ENCODE measurements at regions not wholly inside any gene's neighbourhood (a gene's known extent, or its start where the extent isn't known, plus 50 kb on each side); places are given as distances from the start of the nearest gene placed in this dataset.

GRCh38 chr1:244157731-244158438 lies 106.8 kb downstream of the ZBTB18 start:
- DNase-seq (ENCODE audit: low read depth, low spot score): no peak

GRCh38 chr1:244159646-244160045 lies 108.6 kb downstream of the ZBTB18 start:
- DNase-seq (ENCODE audit: low read depth, low spot score): no peak

- DNase-seq (ENCODE audit: low read depth, low spot score): no peak
Measured at GRCh38 chr1:244160455-244161235, 109.6 kb downstream of the ZBTB18 start.

GRCh38 chr1:244161236-244161510 lies 110.1 kb downstream of the ZBTB18 start:
- no peak for DNase-seq (ENCODE audit: low read depth, low spot score)

- no peak for DNase-seq (ENCODE audit: low read depth, low spot score)
Measured at GRCh38 chr1:244162786-244163530, 111.9 kb downstream of the ZBTB18 start.

- DNase-seq (ENCODE audit: low read depth, low spot score): peak; percentile 68
Measured at GRCh38 chr1:244163861-244164510, 112.9 kb downstream of the ZBTB18 start.

GRCh38 chr1:244164511-244164890 lies 113.4 kb downstream of the ZBTB18 start:
- DNase-seq (ENCODE audit: low read depth, low spot score): no peak

- no peak for DNase-seq (ENCODE audit: low read depth, low spot score)
Measured at GRCh38 chr1:244165021-244165420, 113.9 kb downstream of the ZBTB18 start.

GRCh38 chr1:244165701-244166100 lies 114.6 kb downstream of the ZBTB18 start:
- DNase-seq (ENCODE audit: low read depth, low spot score): no peak

- no peak for DNase-seq (ENCODE audit: low read depth, low spot score)
Measured at GRCh38 chr1:244171241-244171985, 120.3 kb downstream of the ZBTB18 start.

- DNase-seq (ENCODE audit: low read depth, low spot score): no peak
Measured at GRCh38 chr1:244173240-244173639, 122.2 kb downstream of the ZBTB18 start.

- DNase-seq (ENCODE audit: low read depth, low spot score): no peak
Measured at GRCh38 chr1:244173769-244174168, 122.7 kb downstream of the ZBTB18 start.

- DNase-seq (ENCODE audit: low read depth, low spot score): no peak
Measured at GRCh38 chr1:244174922-244175521, 123.9 kb downstream of the ZBTB18 start.

- DNase-seq (ENCODE audit: low read depth, low spot score): no peak
Measured at GRCh38 chr1:244176201-244176600, 125.1 kb downstream of the ZBTB18 start.

- no peak for DNase-seq (ENCODE audit: low read depth, low spot score)
Measured at GRCh38 chr1:244180256-244180655, 129.2 kb downstream of the ZBTB18 start.

GRCh38 chr1:244181867-244182266 lies 130.8 kb downstream of the ZBTB18 start:
- no peak for DNase-seq (ENCODE audit: low read depth, low spot score)

GRCh38 chr1:244183037-244183436 lies 132.0 kb downstream of the ZBTB18 start:
- no peak for DNase-seq (ENCODE audit: low read depth, low spot score)

GRCh38 chr1:244186372-244186771 lies 135.3 kb downstream of the ZBTB18 start:
- DNase-seq (ENCODE audit: low read depth, low spot score): no peak

GRCh38 chr1:244187310-244187709 lies 136.2 kb downstream of the ZBTB18 start:
- DNase-seq (ENCODE audit: low read depth, low spot score): no peak

GRCh38 chr1:244191581-244191980 lies 140.5 kb downstream of the ZBTB18 start:
- DNase-seq (ENCODE audit: low read depth, low spot score): no peak

GRCh38 chr1:244192325-244192724 lies 141.2 kb downstream of the ZBTB18 start:
- no peak for DNase-seq (ENCODE audit: low read depth, low spot score)

All from smooth muscle cell of the brain vasculature (primary cell).